PC-9 (cell line): ENCODE measurements at regions not wholly inside any gene's neighbourhood (a gene's known extent, or its start where the extent isn't known, plus 50 kb on each side); places are given as distances from the start of the nearest gene placed in this dataset.

Experiments used
- BruUV-seq: library from RNA; stranded (reverse); fragments of 400-500 nt; replicated peaks from 2 replicates; lab custom pipeline; 2021; lab: Mats Ljungman, UMichigan
- CTCF ChIA-PET: fragments of 300-600 bp; sonication (Branson Sonifier 250); formaldehyde crosslinking; loops from one replicate; lab custom pipeline; 2022; ENCODE audit warnings: antibody characterized with exemption; lab: Charles Lee
- POLR2A ChIA-PET: fragments of 300-600 bp; sonication (Branson Sonifier 250); formaldehyde crosslinking; loops from one replicate; lab custom pipeline; 2022; ENCODE audit warnings: antibody characterized with exemption; ENCODE audit not compliant: unreplicated experiment; lab: Charles Lee
- DNase-seq, 2 experiments: peaks; one replicate each; pipeline versions ENCODE4 v3.0.0 to v3.0.0-alpha.2; 2015 to 2022; ENCODE audit warnings: mixed read lengths in 1 of 2
- H2AFZ ChIP-seq: fragments of 200-600 bp; sonication (generic); 2 replicates; pipeline ENCODE4 v1.8.1; 2017; ENCODE audit warnings: antibody characterized with exemption
- H3F3A ChIP-seq: fragments of 200-600 bp; sonication (generic); 2 replicates; pipeline ENCODE4 v1.8.1; 2017; ENCODE audit warnings: antibody characterized with exemption, mild to moderate bottlenecking, low read depth; ENCODE audit not compliant: insufficient read depth
- H3K27ac ChIP-seq: fragments of 200-600 bp; sonication (generic); 2 replicates; pipeline ENCODE4 v1.6.1; 2016; ENCODE audit warnings: mixed run types
- H3K27me3 ChIP-seq: fragments of 200-600 bp; sonication (generic); 2 replicates; pipeline ENCODE4 v1.6.1; 2016; ENCODE audit warnings: low read depth, mixed run types; ENCODE audit not compliant: insufficient read depth
- H3K36me3 ChIP-seq: fragments of 200-600 bp; sonication (generic); 2 replicates; pipeline ENCODE4 v1.6.1; 2016; ENCODE audit warnings: low read depth, mixed run types
- H3K4me1 ChIP-seq: fragments of 200-600 bp; sonication (generic); replicated peaks from 2 replicates; pipeline ENCODE4 v1.6.1; 2016; ENCODE audit warnings: mixed run types; ENCODE audit not compliant: insufficient read depth
- H3K4me2 ChIP-seq: fragments of 200-600 bp; sonication (generic); 2 replicates; pipeline ENCODE4 v1.6.1; 2017; ENCODE audit warnings: mixed run types
- H3K4me3 ChIP-seq: fragments of 200-600 bp; sonication (generic); 2 replicates; pipeline ENCODE4 v1.6.1; 2016; ENCODE audit warnings: mixed run types
- H3K79me2 ChIP-seq: fragments of 200-600 bp; sonication (generic); 2 replicates; pipeline ENCODE4 v1.6.1; 2017; ENCODE audit warnings: low read depth, mixed run types
- H3K9me2 ChIP-seq: fragments of 200-600 bp; sonication (generic); 2 replicates; pipeline ENCODE4 v1.8.1; 2017; ENCODE audit warnings: mild to moderate bottlenecking; ENCODE audit not compliant: insufficient read depth
- H3K9me3 ChIP-seq: fragments of 200-600 bp; sonication (generic); 2 replicates; pipeline ENCODE4 v1.8.1; 2016; ENCODE audit warnings: low read depth; ENCODE audit not compliant: insufficient read depth
- H4K20me1 ChIP-seq: fragments of 200-600 bp; sonication (generic); 2 replicates; pipeline ENCODE4 v1.8.1; 2017; ENCODE audit not compliant: insufficient read depth
- EZH2 ChIP-seq: fragments of 200-600 bp; sonication (generic); IDR thresholded peaks from 2 replicates; pipeline ENCODE4 v1.8.0; 2017; ENCODE audit warnings: antibody characterized with exemption, low read depth
- intact Hi-C: fragments of 100-400 bp; cut with micrococcal nuclease; formaldehyde crosslinking; loops from one replicate; pipeline ENCODE4 v1.10.0; 2022; ENCODE audit not compliant: unreplicated experiment
- TF ChIP-seq, protein P1 (sequence below): fragments of 200-600 bp; sonication (generic); conservative IDR thresholded peaks from 2 replicates; pipeline ENCODE4 v1.6.1; 2017; ENCODE audit warnings: mixed run types, antibody characterized with exemption, mild to moderate bottlenecking, moderate library complexity

DNA sequence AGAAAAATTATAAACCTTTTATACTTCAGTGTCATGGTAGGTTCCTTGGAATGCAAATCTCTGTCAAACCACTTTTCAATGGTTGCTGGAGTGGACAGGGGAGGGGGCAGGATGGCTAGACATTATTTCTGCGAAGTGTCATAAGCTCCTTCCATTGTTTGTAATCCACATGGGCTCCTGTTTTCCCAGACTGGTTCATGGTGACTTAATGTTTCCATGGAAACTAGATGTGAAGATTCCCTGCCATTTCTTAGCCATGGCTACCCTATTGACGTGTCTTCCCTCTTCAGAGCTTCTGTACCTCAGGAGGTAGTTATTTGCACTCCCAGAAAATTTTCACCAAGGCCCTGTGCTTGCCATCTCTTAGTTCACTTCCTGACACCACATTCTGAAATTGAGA is 95.3 kb downstream of the UFM1 start:
- Histone ChIP-seq H3K4me3 (no peak overlapping the region), H3K27ac (no peak overlapping the region), H3K9me2 (no peaks in the 10 kb centered on the region), H4K20me1 (no peaks in the 10 kb centered on the region), H3K4me1 (no peaks in the 10 kb centered on the region), H3F3A (no peaks in the 10 kb centered on the region), H3K36me3 (no peaks in the 10 kb centered on the region), H3K27me3 (no peaks in the 10 kb centered on the region), H3K9me3 (no peaks in the 10 kb centered on the region), H3K79me2 (no peaks in the 10 kb centered on the region), H3K4me2 (no peak overlapping the region), H2AFZ (no peak overlapping the region)
- no TSS peak for BruUV-seq
- POLR2A ChIA-PET, result no interaction called here
- no peak for DNase-seq
- intact Hi-C loops, result no loop called here
- CTCF ChIA-PET, result no interaction called here
- TF ChIP-seq, protein P1, sequence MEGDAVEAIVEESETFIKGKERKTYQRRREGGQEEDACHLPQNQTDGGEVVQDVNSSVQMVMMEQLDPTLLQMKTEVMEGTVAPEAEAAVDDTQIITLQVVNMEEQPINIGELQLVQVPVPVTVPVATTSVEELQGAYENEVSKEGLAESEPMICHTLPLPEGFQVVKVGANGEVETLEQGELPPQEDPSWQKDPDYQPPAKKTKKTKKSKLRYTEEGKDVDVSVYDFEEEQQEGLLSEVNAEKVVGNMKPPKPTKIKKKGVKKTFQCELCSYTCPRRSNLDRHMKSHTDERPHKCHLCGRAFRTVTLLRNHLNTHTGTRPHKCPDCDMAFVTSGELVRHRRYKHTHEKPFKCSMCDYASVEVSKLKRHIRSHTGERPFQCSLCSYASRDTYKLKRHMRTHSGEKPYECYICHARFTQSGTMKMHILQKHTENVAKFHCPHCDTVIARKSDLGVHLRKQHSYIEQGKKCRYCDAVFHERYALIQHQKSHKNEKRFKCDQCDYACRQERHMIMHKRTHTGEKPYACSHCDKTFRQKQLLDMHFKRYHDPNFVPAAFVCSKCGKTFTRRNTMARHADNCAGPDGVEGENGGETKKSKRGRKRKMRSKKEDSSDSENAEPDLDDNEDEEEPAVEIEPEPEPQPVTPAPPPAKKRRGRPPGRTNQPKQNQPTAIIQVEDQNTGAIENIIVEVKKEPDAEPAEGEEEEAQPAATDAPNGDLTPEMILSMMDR, result no peak
- no peak for TF ChIP-seq EZH2

DNA sequence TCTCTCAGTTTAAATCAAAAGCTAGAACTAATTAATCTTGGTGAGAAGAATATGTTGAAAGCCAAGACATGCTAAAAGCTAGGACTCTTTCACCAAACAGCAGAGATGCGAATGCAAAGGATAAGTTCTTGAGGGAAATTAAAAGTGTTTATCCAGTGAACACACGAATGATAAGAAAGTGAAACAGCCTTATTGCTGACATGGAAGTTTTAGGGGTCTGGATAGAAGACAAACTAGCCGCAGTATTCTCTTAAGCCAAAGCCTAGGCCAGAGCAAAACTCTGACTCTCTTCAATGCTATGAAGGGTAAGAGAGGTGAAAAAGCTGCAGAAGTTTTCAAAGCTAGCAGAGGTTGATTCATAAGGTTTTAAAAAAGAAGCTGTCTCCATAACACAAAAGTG is 103.0 kb downstream of the UFM1 start:
- H2AFZ ChIP-seq, result no peak overlapping the region
- no peaks in the 10 kb centered on the region for H3K36me3 ChIP-seq
- H3F3A ChIP-seq, result no peaks in the 10 kb centered on the region
- no peak overlapping the region for H3K4me2 ChIP-seq
- H4K20me1 ChIP-seq, result no peaks in the 10 kb centered on the region
- no peak overlapping the region for H3K4me3 ChIP-seq
- H3K9me3 ChIP-seq, result no peaks in the 10 kb centered on the region
- intact Hi-C loops, result no loop called here
- no peaks in the 10 kb centered on the region for H3K9me2 ChIP-seq
- TF ChIP-seq, protein P1, result no peak
- no peak for TF ChIP-seq EZH2
- CTCF ChIA-PET, result no interaction called here
- POLR2A ChIA-PET, result no interaction called here
- H3K79me2 ChIP-seq, result no peaks in the 10 kb centered on the region
- no TSS peak for BruUV-seq
- H3K4me1 ChIP-seq, result no peaks in the 10 kb centered on the region
- no peaks in the 10 kb centered on the region for H3K27me3 ChIP-seq
- H3K27ac ChIP-seq, result no peak overlapping the region
- DNase-seq, result no peak

DNA sequence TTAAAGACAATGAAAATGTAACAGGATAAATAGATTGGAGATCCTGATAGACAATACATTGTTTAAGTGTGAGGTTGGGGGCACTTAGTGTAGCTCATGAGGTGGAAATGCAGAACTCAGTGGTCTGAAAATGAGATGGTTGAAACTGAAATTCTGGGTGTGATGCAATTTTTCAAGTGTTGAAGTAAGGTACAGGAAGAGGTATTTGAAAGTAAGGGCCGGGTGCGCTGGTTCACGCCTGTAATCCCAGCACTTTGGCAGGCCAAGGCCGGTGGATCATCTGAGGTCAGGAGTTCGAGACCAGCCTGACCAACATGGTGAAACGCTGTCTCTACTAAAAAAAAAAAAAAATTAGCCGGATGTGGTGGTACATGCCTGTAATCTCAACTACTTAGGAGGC is 113.0 kb downstream of the UFM1 start:
- POLR2A ChIA-PET, result interaction anchor here (0.7 kb wide), 1 partner anchor 266 kb away, joined by 7 read pairs; no protein-coding TSS in a partner anchor
- no peaks in the 10 kb centered on the region for H3K36me3 ChIP-seq

More for the DNA sequence above, 113.0 kb downstream of the UFM1 start:
- no peak overlapping the region for H3K4me3 ChIP-seq
- no peaks in the 10 kb centered on the region for H3K27me3 ChIP-seq
- H3K27ac ChIP-seq, result no peak overlapping the region
- no peak overlapping the region for H3K4me2 ChIP-seq
- H4K20me1 ChIP-seq, result no peaks in the 10 kb centered on the region
- H3F3A ChIP-seq, result no peaks in the 10 kb centered on the region
- TF ChIP-seq, protein P1, result no peak
- no peak for TF ChIP-seq EZH2
- H3K9me2 ChIP-seq, result no peaks in the 10 kb centered on the region
- intact Hi-C loops, result no loop called here
- no peaks in the 10 kb centered on the region for H3K79me2 ChIP-seq
- H3K4me1 ChIP-seq, result no peaks in the 10 kb centered on the region
- no peaks in the 10 kb centered on the region; the same call in 1 of the 2 replicates for H3K9me3 ChIP-seq
- no peak for DNase-seq
- H2AFZ ChIP-seq, result 0 out of 2 replicates have a peak overlapping the region, but pooled peaks have one; percentile 39
- no TSS peak for BruUV-seq
- CTCF ChIA-PET, result no interaction called here
